SJSA1 (cell line): ENCODE measurements at regions not wholly inside any gene's neighbourhood (a gene's known extent, or its start where the extent isn't known, plus 50 kb on each side); places are given as distances from the start of the nearest gene placed in this dataset.

Experiments used
- DNase-seq, 2 experiments: peaks; one replicate each; pipeline ENCODE4 v3.0.0-alpha.2; 2015 to 2020; ENCODE audit warnings: low spot score in 2 of 2, low read depth in 1 of 2
- H3K27ac ChIP-seq: fragments of 250-450 bp; sonication (Bioruptor Pico); 2 replicates; pipeline ENCODE4 v1.5.1; 2020; ENCODE audit warnings: mild to moderate bottlenecking, moderate library complexity
- H3K27me3 ChIP-seq: fragments of 250-450 bp; sonication (Bioruptor Pico); replicated peaks from 2 replicates; pipeline ENCODE4 v1.5.1; 2020; ENCODE audit warnings: mild to moderate bottlenecking, moderate library complexity
- H3K36me3 ChIP-seq: fragments of 250-450 bp; sonication (Bioruptor Pico); 2 replicates; pipeline ENCODE4 v1.5.1; 2020; ENCODE audit warnings: mild to moderate bottlenecking
- H3K4me1 ChIP-seq: fragments of 250-450 bp; sonication (Bioruptor Pico); replicated peaks from 2 replicates; pipeline ENCODE4 v1.6.1; 2021; ENCODE audit warnings: mild to moderate bottlenecking
- H3K4me3 ChIP-seq: fragments of 250-450 bp; sonication (Bioruptor Pico); 2 replicates; pipeline ENCODE4 v1.5.1; 2020; ENCODE audit warnings: mild to moderate bottlenecking
- H3K9me3 ChIP-seq: fragments of 250-450 bp; sonication (Bioruptor Pico); replicated peaks from 2 replicates; pipeline ENCODE4 v1.5.1; 2020; ENCODE audit warnings: mild to moderate bottlenecking

GRCh38 chr1:223000632-223001031 lies 142.4 kb downstream of the TLR5 start:
- Histone ChIP-seq H3K4me1 (peaks cover 10% of the 10 kb centered on the region), H3K4me3 (no peak overlapping the region), H3K36me3 (peaks cover 6% of the 10 kb centered on the region; the same call in 1 of the 2 replicates), H3K27ac (no peak overlapping the region), H3K9me3 (no peaks in the 10 kb centered on the region), H3K27me3 (no peaks in the 10 kb centered on the region)
- no peak for DNase-seq

DNA sequence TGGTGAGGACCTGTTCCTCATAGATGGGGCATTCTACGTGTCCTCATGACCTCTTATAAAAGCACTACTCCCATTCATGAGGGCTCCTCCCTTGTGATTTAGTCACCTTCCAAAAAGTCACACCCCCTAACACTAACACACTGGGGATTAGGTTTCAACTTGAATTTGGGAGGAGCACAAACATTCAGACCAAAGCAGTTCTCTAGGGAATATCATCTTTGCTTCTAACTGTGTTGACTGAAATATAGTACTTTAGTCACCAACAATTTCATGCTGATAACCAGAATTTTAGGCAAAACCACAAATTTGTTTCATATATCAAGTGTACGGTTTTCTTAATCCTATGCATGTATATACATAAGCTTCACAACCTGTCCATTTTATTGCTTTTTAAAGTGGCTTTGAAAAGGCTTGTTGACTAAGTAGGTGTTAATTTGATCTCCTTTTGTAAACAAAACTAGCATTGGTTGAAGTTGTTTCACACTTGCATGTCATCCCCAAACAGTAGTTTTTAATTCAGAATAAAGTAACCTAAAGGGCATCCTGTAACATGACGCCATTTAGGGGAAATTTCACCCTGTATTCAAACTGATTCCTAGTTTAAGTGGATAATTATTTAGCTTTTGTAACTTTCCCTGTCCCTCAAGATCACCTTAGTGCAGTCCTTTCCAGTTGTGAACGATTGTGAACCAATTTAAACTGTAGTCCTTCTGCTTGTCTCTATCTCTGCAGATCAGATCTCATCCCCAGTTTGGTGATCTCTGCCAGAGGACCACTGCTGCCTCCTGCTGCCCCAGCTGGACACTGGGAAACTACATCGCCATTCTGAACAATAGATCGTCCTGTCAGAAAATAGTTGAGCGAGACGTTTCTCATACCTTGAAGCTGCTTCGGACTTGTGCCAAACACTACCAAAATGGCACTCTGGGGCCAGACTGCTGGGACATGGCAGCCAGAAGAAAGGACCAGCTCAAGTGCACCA lies 141.1 kb downstream of the TLR5 start:
- DNase-seq, result no peak
- Histone ChIP-seq H3K4me1 (peaks cover 10% of the 10 kb centered on the region), H3K9me3 (no peaks in the 10 kb centered on the region), H3K27ac (no peak overlapping the region), H3K27me3 (no peaks in the 10 kb centered on the region), H3K36me3 (peaks cover 6% of the 10 kb centered on the region; the same call in 1 of the 2 replicates), H3K4me3 (no peak overlapping the region)

DNA sequence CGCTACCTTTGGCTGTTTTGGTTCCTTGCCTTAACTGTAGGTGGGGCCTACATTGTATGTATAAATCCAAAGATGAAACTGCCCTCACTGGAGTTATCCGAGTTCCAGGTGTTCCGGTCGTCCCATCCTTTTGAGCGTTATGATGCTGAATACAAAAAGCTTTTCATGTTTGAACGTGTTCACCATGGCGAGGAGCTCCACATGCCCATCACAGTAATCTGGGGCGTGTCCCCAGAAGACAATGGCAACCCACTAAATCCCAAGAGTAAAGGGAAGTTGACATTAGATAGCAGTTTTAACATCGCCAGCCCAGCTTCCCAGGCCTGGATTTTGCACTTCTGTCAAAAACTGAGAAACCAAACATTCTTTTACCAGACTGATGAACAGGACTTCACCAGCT lies 139.5 kb downstream of the TLR5 start:
- DNase-seq, result no peak
- Histone ChIP-seq H3K27me3 (no peaks in the 10 kb centered on the region), H3K9me3 (no peaks in the 10 kb centered on the region), H3K4me3 (no peak overlapping the region), H3K36me3 (peaks cover 6% of the 10 kb centered on the region; the same call in 1 of the 2 replicates), H3K27ac (no peak overlapping the region), H3K4me1 (peaks cover 10% of the 10 kb centered on the region)

- Histone ChIP-seq H3K4me1 (peaks cover 9% of the 10 kb centered on the region), H3K27ac (no peak overlapping the region), H3K9me3 (peaks cover 3% of the 10 kb centered on the region; the same call in 1 of the 2 replicates), H3K4me3 (no peak overlapping the region), H3K27me3 (no peaks in the 10 kb centered on the region), H3K36me3 (peaks cover 6% of the 10 kb centered on the region; the same call in 1 of the 2 replicates)
- DNase-seq, result no peak
These were observed 136.7 kb downstream of the TLR5 start for GRCh38 chr1:223006371-223006770.

DNA sequence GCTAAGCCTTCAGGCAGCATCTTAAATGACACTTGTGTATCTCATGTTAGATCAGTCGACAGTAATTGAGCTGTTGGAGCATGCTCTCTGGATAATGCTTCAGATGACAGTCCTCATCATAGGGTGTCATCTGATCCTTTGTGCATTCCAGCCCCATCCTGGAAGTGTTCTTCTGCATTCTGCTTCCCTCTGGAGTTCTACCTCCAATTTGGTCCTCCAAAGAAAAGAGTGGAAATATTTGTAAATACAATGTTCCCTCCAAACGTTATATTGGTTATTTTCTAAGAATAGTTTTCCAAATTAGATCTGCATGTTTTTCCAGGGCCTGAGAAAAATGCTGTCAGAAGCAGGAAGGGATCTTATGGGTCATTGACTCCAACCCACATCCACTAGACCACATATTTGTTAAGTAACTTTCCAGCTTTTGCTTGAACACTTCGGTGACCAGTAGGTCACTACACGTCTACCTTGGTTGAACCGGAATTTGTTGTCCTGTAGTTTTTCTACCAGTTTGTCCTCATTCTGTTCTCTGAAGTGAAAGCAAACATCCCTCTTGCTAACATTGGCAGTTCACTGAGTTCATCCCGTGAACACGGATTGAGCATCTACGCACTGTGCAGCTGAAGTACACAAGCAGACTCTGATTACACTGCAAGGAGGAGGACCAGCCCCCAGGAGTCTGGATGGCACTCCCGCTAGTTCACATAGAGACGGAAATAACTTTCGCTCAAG lies 136.0 kb downstream of the TLR5 start:
- Histone ChIP-seq H3K4me3 (no peak overlapping the region), H3K4me1 (peaks cover 11% of the 10 kb centered on the region), H3K27ac (no peak overlapping the region), H3K27me3 (no peaks in the 10 kb centered on the region), H3K36me3 (peaks cover 6% of the 10 kb centered on the region; the same call in 1 of the 2 replicates), H3K9me3 (peaks cover 3% of the 10 kb centered on the region; the same call in 1 of the 2 replicates)
- DNase-seq, result no peak

GRCh38 chr1:223007935-223008334 lies 135.1 kb downstream of the TLR5 start:
- DNase-seq, result no peak
- Histone ChIP-seq H3K27ac (no peak overlapping the region), H3K4me1 (peaks cover 11% of the 10 kb centered on the region), H3K9me3 (peaks cover 3% of the 10 kb centered on the region; the same call in 1 of the 2 replicates), H3K27me3 (no peaks in the 10 kb centered on the region), H3K36me3 (peaks cover 2% of the 10 kb centered on the region; the same call in 1 of the 2 replicates), H3K4me3 (no peak overlapping the region)

DNA sequence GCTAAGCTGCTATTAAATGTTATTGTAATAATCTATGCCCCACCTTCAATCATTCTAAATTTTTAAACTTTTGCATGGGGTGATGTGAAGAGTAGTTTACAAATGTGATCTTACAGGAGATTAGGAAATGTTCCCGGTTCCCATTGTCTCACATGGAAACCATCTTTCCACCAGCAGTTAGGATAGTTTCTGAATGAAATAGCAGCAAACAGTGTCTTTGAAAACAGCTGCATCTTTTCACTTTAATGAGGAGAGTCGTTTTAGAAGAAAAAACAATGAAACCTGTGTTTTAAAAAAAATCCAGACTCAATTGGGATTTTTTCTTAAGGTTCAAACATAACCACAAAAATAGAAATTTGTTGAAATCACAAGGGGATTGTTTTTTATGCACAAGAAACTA lies 134.2 kb downstream of the TLR5 start:
- DNase-seq, result no peak
- no peak overlapping the region for H3K27ac ChIP-seq
- no peak overlapping the region for H3K4me3 ChIP-seq
- no peaks in the 10 kb centered on the region for H3K27me3 ChIP-seq
- H3K9me3 ChIP-seq, result peaks cover 3% of the 10 kb centered on the region; the same call in 1 of the 2 replicates
- no peaks in the 10 kb centered on the region for H3K36me3 ChIP-seq
- H3K4me1 ChIP-seq, result peaks cover 11% of the 10 kb centered on the region

- Histone ChIP-seq H3K4me1 (peaks cover 11% of the 10 kb centered on the region), H3K36me3 (no peaks in the 10 kb centered on the region), H3K27me3 (no peaks in the 10 kb centered on the region), H3K4me3 (no peak overlapping the region), H3K27ac (no peak overlapping the region), H3K9me3 (peaks cover 3% of the 10 kb centered on the region; the same call in 1 of the 2 replicates)
- no peak for DNase-seq
These were observed 133.6 kb downstream of the TLR5 start for GRCh38 chr1:223009406-223009805.

GRCh38 chr1:223010582-223011504 lies 132.2 kb downstream of the TLR5 start:
- no peaks in the 10 kb centered on the region for H3K36me3 ChIP-seq
- H3K4me3 ChIP-seq, result no peak overlapping the region
- peaks cover 3% of the 10 kb centered on the region; the same call in 1 of the 2 replicates for H3K9me3 ChIP-seq
- H3K27ac ChIP-seq, result peak overlapping the region; percentile 11; the same call in 1 of the 2 replicates
- DNase-seq, result peak in 1 of 2 experiments; percentile 42
- H3K4me1 ChIP-seq, result peaks cover 11% of the 10 kb centered on the region
- H3K27me3 ChIP-seq, result no peaks in the 10 kb centered on the region

GRCh38 chr1:223011505-223011856 lies 131.6 kb downstream of the TLR5 start:
- Histone ChIP-seq H3K4me3 (no peak overlapping the region), H3K36me3 (no peaks in the 10 kb centered on the region)
- no peak for DNase-seq

DNA sequence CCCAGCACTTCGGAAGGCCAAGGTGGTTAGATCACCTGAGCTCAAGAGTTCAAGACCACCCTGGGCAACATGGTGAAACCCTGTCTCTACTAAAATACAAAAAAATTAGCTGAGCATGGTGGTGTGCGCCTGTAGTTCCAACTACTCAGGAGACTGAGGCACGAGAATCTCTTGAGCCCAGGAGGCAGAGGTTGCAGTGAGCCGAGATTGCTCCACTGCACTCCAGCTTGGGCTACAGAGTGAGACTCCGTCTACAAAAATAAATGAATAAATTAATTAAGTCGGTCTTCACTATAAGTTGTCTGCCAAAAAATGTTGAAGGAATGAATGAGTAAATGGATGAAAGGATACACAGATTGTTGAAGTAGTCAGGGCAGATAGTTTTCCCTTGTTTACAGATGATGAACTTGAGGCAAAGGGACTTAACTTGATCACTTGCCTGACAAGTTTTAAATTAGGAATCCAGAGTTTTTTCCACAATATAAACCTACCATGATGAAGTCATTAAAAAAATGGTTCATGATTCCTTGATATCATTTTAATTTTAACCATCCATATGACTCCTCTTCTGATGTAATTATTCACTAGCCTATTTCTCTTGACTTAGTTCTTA lies 130.8 kb downstream of the TLR5 start:
- no peak overlapping the region for H3K4me3 ChIP-seq
- H3K4me1 ChIP-seq, result peaks cover 11% of the 10 kb centered on the region
- H3K27ac ChIP-seq, result no peak overlapping the region
- no peak for DNase-seq
- H3K36me3 ChIP-seq, result no peaks in the 10 kb centered on the region
- H3K9me3 ChIP-seq, result peaks cover 3% of the 10 kb centered on the region; the same call in 1 of the 2 replicates
- H3K27me3 ChIP-seq, result no peaks in the 10 kb centered on the region

More at GRCh38 chr1:223011505-223011856, 131.6 kb downstream of the TLR5 start:
- H3K9me3 ChIP-seq, result peaks cover 3% of the 10 kb centered on the region; the same call in 1 of the 2 replicates
- H3K27me3 ChIP-seq, result no peaks in the 10 kb centered on the region
- peaks cover 11% of the 10 kb centered on the region for H3K4me1 ChIP-seq
- H3K27ac ChIP-seq, result no peak overlapping the region

DNA sequence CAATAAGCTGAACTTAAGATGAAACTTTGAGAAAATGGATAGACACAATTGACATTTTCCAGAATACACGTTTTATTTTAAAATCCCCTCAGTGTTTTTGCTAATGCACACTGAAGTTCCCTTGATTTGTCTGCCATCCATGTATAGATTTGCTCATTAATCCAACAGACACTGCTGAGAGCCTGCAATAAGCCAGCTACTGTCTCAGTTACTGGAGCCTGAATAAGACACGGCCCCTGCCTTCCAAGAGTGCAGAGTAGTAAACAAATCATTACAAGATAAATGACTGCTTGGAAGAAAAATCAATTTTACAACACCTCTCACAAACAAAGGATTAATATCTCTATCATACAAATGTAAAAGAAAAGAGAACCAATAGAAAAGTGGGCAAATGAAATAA lies 130.1 kb downstream of the TLR5 start:
- Histone ChIP-seq H3K4me3 (no peak overlapping the region), H3K9me3 (peaks cover 3% of the 10 kb centered on the region; the same call in 1 of the 2 replicates), H3K36me3 (no peaks in the 10 kb centered on the region), H3K27ac (no peak overlapping the region), H3K27me3 (no peaks in the 10 kb centered on the region), H3K4me1 (peaks cover 11% of the 10 kb centered on the region)
- DNase-seq, result no peak
